Suprapubic skin (tissue), 4 donors: ENCODE measurements at regions not wholly inside any gene's neighbourhood (a gene's known extent, or its start where the extent isn't known, plus 50 kb on each side); places are given as distances from the start of the nearest gene placed in this dataset.

Source experiments
- DNase-seq, 2 donors: peaks; one replicate each; pipeline ENCODE4 v3.0.0-alpha.2; 2019; ENCODE audit warnings: low spot score in 2 of 2
- H3K27ac ChIP-seq: fragments of 200-600 bp; sonication (generic); one replicate; pipeline ENCODE4 v1.5.1; 2019
- H3K27me3 ChIP-seq: fragments of 200-600 bp; sonication (generic); one replicate; pipeline ENCODE4 v1.5.1; 2019
- H3K36me3 ChIP-seq: fragments of 200-600 bp; sonication (generic); one replicate; pipeline ENCODE4 v1.5.1; 2019
- H3K4me1 ChIP-seq: fragments of 200-600 bp; sonication (generic); one replicate; pipeline ENCODE4 v1.5.1; 2019
- H3K4me3 ChIP-seq: fragments of 200-600 bp; sonication (generic); one replicate; pipeline ENCODE4 v1.5.1; 2019; ENCODE audit warnings: mild to moderate bottlenecking
- H3K9me3 ChIP-seq: fragments of 200-600 bp; sonication (generic); one replicate; pipeline ENCODE4 v1.5.1; 2019
- EP300 ChIP-seq: sonication (generic); formaldehyde crosslinking; IDR thresholded peaks from one replicate; pipeline ENCODE4 v1.6.1; 2017; ENCODE audit warnings: antibody characterized with exemption
- POLR2A ChIP-seq, 2 donors: fragments of 450-650 bp; IDR thresholded peaks; one replicate each; pipeline ENCODE4 v1.6.1; 2017; ENCODE audit warnings: antibody characterized with exemption in 2 of 2, mild to moderate bottlenecking in 2 of 2, moderate library complexity in 2 of 2
- POLR2AphosphoS5 ChIP-seq, 3 donors: sonication (generic); formaldehyde crosslinking; IDR thresholded peaks; one replicate each; pipeline ENCODE4 v1.6.1; 2017; ENCODE audit warnings: antibody characterized with exemption in 3 of 3
- WGBS: methylation state at CpG from one replicate; pipeline ENCODE4 v1.1.5; 2018; 5-methylcytosine and 5-hydroxymethylcytosine counted together
- TF ChIP-seq, protein P1 (sequence below), 2 donors: fragments of 200-600 bp in 1 of 2; fragments of 450-650 bp in 1 of 2; sonication (generic) in 1 of 2; IDR thresholded peaks; one replicate each; pipeline ENCODE4 v1.5.1; 2016 to 2019; ENCODE audit warnings: antibody characterized with exemption in 2 of 2, mild to moderate bottlenecking in 1 of 2, moderate library complexity in 1 of 2

DNA sequence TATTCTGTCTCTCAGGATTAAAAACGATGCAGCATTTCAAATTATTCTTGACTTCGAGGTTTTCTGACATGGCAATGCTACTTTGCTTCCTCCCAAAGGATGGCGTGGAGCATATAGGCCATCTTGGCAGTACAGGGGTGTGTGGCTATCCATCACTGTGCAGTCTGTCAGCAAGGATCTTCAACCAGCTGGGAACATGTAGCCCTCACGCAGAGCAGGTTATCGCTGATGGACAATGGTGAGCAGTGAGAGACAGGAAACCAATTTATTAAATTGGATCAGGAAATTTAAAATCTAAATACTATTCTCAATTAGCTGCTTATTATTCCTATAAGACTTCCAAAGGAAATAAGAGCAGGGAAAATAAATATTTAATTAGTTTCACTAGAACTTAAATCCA lies 615.3 kb downstream of the OTOL1 start:
- Histone ChIP-seq H3K4me3 (no peak overlapping the region), H3K9me3 (no peaks in the 10 kb centered on the region), H3K27ac (no peak overlapping the region), H3K4me1 (no peaks in the 10 kb centered on the region), H3K27me3 (no peaks in the 10 kb centered on the region), H3K36me3 (no peaks in the 10 kb centered on the region)
- WGBS, result 85% methylated on average over 5 of the region's 5 CpGs
- no peak for TF ChIP-seq POLR2AphosphoS5 (IDR thresholded peaks at IDR 0.05)
- no peak for TF ChIP-seq EP300
- no peak for TF ChIP-seq POLR2A (IDR thresholded peaks at IDR 0.05)
- TF ChIP-seq, protein P1, sequence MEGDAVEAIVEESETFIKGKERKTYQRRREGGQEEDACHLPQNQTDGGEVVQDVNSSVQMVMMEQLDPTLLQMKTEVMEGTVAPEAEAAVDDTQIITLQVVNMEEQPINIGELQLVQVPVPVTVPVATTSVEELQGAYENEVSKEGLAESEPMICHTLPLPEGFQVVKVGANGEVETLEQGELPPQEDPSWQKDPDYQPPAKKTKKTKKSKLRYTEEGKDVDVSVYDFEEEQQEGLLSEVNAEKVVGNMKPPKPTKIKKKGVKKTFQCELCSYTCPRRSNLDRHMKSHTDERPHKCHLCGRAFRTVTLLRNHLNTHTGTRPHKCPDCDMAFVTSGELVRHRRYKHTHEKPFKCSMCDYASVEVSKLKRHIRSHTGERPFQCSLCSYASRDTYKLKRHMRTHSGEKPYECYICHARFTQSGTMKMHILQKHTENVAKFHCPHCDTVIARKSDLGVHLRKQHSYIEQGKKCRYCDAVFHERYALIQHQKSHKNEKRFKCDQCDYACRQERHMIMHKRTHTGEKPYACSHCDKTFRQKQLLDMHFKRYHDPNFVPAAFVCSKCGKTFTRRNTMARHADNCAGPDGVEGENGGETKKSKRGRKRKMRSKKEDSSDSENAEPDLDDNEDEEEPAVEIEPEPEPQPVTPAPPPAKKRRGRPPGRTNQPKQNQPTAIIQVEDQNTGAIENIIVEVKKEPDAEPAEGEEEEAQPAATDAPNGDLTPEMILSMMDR (IDR thresholded peaks at IDR 0.05), result no peak
- no peak for DNase-seq

DNA sequence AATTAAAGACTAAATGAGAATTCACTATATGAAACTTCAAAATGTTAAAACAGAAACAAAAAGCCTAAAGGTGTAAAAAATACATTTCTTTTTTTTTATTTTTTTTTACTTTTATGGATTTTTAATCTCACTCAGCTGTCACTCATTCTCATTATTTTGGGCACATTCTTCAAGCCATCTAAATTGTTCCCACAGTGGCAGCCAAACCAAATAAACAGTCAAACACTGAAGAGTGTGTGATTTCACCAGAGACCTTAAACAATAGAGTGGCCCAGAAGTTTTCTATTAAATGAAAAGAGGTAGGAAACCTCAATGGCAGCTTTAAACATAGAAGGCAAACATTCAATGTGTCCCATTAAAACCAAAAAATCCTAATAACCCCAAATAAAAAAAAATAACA lies 616.1 kb downstream of the OTOL1 start:
- no peak overlapping the region for H3K27ac ChIP-seq
- no peak overlapping the region for H3K4me3 ChIP-seq
- H3K9me3 ChIP-seq, result no peaks in the 10 kb centered on the region
- no peak for DNase-seq
- no peaks in the 10 kb centered on the region for H3K4me1 ChIP-seq
- H3K27me3 ChIP-seq, result no peaks in the 10 kb centered on the region
- TF ChIP-seq POLR2A (IDR thresholded peaks at IDR 0.05) (no peak), POLR2AphosphoS5 (IDR thresholded peaks at IDR 0.05) (no peak)
- TF ChIP-seq, protein P1 (IDR thresholded peaks at IDR 0.05), result no peak
- H3K36me3 ChIP-seq, result no peaks in the 10 kb centered on the region

DNA sequence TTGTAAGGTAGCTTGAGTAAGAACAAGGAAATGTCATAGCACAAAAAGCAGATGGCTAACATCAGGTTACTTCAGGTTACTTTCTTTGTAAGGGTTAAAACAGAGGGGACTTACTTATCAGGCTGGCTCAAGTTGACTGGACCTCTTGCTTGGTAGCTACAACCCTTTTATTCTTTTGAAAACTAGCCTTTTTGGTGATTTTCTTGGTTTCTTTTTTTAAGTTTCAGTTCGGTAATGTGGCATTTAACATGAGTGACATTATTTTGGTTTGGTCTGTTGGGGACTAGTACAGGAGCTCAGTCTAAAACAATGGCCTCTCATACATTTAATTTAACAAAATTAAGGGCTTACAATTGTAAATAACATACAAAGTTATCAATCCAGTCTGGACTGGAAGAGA lies 621.4 kb downstream of the OTOL1 start:
- no peak for DNase-seq
- Histone ChIP-seq H3K9me3 (no peaks in the 10 kb centered on the region), H3K4me3 (no peak overlapping the region), H3K4me1 (no peaks in the 10 kb centered on the region), H3K27me3 (no peaks in the 10 kb centered on the region), H3K27ac (no peak overlapping the region), H3K36me3 (no peaks in the 10 kb centered on the region)
- TF ChIP-seq, protein P1 (IDR thresholded peaks at IDR 0.05), result no peak
- TF ChIP-seq EP300, result no peak
- no peak for TF ChIP-seq POLR2AphosphoS5 (IDR thresholded peaks at IDR 0.05)
- TF ChIP-seq POLR2A (IDR thresholded peaks at IDR 0.05), result no peak
- 88% methylated on average over 1 of the region's 1 CpG for WGBS

DNA sequence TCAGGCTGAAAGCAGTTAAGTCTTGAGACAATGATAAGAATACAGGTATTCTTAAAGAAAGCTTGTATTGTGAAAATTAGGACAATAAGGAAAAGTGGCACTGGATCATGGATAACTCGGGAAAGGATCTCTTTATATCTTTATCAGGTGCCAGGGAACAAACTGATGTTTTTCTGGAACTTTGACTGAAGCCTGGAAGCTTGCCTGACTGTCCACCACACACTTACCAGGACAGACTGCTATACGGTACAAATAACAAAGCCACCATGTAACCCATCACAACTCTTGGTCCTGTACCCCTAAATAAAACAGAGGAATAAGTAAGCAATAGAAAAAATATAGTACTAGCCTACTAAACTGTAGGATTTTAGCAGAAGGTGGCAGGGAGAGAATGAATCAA lies 623.0 kb downstream of the OTOL1 start:
- Histone ChIP-seq H3K4me3 (no peak overlapping the region), H3K4me1 (no peaks in the 10 kb centered on the region), H3K27me3 (no peaks in the 10 kb centered on the region), H3K27ac (no peak overlapping the region), H3K9me3 (no peaks in the 10 kb centered on the region), H3K36me3 (no peaks in the 10 kb centered on the region)
- WGBS, result 73% methylated on average over 2 of the region's 2 CpGs
- DNase-seq, result no peak
- no peak for TF ChIP-seq POLR2AphosphoS5 (IDR thresholded peaks at IDR 0.05)
- TF ChIP-seq, protein P1 (IDR thresholded peaks at IDR 0.05), result no peak
- no peak for TF ChIP-seq POLR2A (IDR thresholded peaks at IDR 0.05)
- no peak for TF ChIP-seq EP300

DNA sequence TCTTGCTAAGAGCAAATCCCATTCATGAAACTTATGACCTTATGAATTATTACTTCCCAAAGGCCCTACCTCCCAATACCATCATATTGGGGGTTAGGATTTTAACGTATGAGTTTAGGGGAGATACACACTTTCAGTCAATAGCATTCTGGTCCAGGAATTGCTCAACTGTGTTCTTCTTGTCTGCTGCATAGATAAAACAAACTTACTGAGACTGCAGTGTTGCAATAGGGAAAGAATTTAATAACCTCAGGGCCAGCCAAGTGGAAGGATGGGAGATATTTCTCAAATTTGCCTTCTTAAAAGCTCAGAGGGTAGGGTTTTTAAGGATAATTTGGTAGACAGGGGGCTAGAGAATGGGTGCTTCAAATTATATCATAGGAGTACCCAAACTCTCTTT lies 625.8 kb downstream of the OTOL1 start:
- no peaks in the 10 kb centered on the region for H3K9me3 ChIP-seq
- H3K4me1 ChIP-seq, result no peaks in the 10 kb centered on the region
- no peak for DNase-seq
- TF ChIP-seq, protein P1 (IDR thresholded peaks at IDR 0.05), result no peak
- H3K27me3 ChIP-seq, result no peaks in the 10 kb centered on the region
- H3K27ac ChIP-seq, result no peak overlapping the region
- 66% methylated on average over 1 of the region's 1 CpG for WGBS
- H3K36me3 ChIP-seq, result no peaks in the 10 kb centered on the region
- H3K4me3 ChIP-seq, result no peak overlapping the region
